M059J (cell line): ENCODE measurements at regions not wholly inside any gene's neighbourhood (a gene's known extent, or its start where the extent isn't known, plus 50 kb on each side); places are given as distances from the start of the nearest gene placed in this dataset.

Source experiments
- DNase-seq: peaks from one replicate; pipeline ENCODE4 v3.0.0-alpha.2; 2012; ENCODE audit warnings: low read depth

DNA sequence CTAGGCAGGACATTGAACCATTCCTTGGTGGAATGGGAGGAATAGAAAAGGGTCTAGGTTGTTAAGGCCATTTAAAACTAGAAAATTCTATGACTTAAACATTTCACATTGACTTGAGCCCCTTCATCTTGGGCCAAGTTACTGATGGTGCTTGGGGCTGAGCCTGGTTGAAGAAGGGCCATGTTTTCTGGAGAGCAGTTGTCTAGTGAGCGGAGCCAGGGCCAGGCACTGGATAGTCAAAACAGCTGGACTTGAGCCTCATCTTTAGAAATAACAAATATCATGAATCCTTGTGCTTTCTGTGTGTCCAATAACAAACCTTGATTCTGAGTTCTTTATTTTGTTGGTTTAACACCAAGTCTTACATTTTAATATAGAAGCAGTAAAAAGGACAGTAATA, 134.6 kb upstream of the TCF21 start:
- DNase-seq = no peak

GRCh38 chr6:133756078-133756695, 132.7 kb upstream of the TCF21 start:
- DNase-seq = no peak

- DNase-seq = no peak
Observed at GRCh38 chr6:133757335-133757734, 131.6 kb upstream of the TCF21 start.

DNA sequence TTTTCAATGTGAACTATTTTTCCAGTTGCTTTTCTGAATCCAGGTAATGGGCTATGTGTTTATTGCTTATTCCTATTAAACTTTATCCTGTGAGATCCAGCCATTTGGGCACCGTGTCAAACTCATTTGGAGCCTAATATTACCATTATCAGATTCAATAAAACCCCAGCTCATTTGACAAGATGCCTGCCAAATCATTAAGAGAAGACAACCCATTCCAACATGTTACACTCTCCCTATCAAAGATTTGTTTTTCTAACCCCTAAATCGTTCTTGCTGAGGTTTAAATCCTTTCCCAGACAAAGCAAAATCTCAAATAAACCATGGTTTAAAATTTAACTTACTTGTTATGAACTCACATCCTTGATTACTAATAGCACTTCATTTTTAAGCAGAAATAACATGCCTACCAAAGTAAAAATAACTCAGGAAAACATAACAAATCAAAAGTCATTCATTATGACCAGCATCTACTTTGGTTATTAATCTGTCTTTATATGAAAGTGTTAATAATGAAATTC, 130.0 kb upstream of the TCF21 start:
- DNase-seq = no peak

- DNase-seq = no peak
Observed at GRCh38 chr6:133759524-133759923, 129.4 kb upstream of the TCF21 start.

DNA sequence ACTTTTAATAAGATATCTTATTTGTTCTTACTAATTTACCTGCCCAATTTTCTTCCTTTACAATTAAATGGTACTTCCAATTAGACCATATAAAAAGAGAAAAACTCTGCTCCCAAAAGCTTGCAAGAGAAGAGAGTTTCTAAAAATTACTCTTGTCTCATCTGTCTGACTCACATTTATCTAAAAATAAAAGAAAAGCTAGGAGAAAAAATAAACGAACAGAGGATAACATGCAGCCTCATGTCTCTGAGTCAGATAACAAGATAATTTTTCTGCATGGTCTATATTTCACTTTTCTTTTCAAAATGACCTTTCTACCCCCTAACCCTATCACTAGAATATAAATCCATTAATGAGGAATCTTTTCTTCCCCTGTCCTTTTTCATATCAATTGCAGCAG, 127.2 kb upstream of the TCF21 start:
- peak; percentile 50 for DNase-seq

GRCh38 chr6:133764008-133764753, 124.7 kb upstream of the TCF21 start:
- DNase-seq = peak; percentile 73

GRCh38 chr6:133764754-133765208, 124.1 kb upstream of the TCF21 start:
- DNase-seq = no peak

- peak; percentile 54 for DNase-seq
Observed at GRCh38 chr6:133767357-133767970, 121.4 kb upstream of the TCF21 start.

- DNase-seq = peak; percentile 45
Observed at GRCh38 chr6:133768656-133769295, 120.1 kb upstream of the TCF21 start.

DNA sequence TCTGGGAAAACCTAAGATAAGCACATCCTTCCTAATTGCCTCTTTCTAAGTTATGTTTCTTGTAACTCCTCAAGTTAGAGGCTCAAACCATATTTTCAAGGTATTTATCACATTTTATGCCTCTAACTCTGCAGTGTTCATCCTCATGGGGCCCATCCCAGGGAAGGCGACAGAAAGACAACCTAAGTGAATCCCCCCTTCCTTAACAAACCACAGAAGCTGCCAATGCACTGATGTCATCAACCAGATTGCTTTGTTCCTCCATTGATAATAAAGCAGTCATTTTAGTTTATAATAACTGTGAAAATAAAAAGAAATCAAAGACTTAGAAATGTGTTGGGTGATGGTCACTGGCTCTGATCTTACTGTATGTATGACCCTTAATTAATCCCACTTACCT, 119.5 kb upstream of the TCF21 start:
- DNase-seq = peak; percentile 32

- no peak for DNase-seq
Observed at GRCh38 chr6:133772567-133772966, 116.3 kb upstream of the TCF21 start.

- no peak for DNase-seq
Observed at GRCh38 chr6:133773776-133774175, 115.1 kb upstream of the TCF21 start.

DNA sequence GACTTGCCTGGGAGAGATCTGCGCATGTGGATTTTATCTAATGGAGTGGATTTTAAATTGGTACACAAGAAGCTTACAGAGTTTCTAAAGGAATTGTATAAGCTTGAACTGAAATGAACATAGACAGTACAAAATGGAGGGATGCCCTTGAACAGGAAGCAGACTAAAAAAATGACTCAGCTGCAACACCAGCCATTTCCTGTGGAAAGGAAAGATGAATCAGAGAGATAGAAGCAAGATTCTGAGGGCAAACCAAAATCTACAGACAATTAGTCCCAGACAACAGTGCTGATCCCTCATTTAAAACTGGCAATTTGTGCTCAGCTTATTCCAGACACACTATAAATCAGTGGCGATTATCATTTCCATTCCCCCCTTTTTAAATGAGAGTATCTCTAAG, 114.6 kb upstream of the TCF21 start:
- DNase-seq = peak; percentile 85

DNA sequence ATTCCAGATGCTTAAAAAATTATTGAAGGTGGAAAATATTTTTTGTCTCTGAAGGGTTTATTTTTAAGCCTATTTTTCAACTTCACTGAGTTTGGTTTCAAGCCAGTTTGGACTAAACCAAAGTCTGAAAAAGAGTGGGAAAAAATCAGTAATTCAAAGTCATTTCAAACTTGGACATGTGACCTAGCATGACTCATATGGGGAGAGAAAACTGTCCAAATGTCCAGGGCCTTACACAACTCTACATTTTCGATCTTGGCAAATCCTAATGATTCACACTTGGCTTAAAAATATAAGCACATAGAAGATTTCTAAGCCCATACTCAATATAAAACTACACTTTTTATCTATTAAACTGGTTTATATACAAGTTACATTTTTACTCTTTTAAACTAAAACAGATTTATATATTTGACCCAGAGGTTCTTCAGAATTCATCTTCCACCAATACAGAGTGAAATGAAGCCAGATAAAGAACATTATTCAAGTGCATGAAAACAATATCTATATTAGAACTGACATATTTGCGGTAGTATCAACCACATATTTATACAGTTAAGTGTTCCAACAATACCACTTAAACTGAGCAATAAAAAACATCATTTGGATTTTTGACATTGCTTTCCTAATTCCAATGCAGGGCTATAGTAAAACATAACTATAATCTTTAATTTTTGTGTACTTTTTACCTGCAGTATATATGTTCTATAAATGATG, 110.3 kb upstream of the TCF21 start:
- peak; percentile 76 for DNase-seq

GRCh38 chr6:133779916-133780695, 108.8 kb upstream of the TCF21 start:
- DNase-seq = no peak

DNA sequence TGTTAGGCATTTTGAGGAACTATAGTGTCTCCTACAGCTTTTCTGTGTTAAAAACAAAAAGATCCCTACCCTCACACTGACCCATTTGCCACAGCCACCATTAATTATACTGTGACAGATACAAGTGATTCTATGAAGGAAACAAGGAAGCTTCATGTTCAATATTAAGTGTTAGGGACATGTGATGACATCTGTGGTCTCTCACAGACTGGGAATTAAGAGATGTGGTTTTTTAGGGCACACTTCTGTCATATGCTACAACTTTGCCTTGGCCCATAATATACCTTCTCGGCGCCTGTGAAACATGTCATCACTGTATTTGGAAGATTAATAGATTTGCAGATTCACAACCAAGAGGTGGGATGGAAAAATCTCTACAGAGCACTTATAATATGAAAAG, 102.9 kb upstream of the TCF21 start:
- DNase-seq = no peak

DNA sequence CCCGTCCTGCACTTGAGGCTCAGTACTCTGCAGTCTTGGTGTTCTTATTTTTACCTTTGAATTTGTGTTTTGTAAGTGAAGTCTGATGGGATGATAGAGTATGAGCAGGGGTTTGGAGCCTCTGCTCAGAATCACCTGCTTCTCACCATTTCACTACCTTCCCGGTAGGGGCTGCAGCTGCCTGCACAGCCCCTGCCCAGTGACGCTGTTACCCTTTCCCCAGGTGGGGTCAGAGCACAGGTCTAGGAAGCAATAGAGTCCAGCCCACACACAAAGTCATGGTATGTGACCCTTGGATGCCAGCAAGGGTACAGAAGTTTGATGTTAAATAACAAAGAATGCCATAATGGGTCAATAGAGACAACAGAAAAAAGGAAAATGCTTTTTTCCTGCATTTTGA, 101.8 kb upstream of the TCF21 start:
- DNase-seq = no peak

GRCh38 chr6:133787859-133788505, 100.9 kb upstream of the TCF21 start:
- no peak for DNase-seq

GRCh38 chr6:133788556-133788955, 100.4 kb upstream of the TCF21 start:
- DNase-seq = no peak
